ENCODE measurements at regions not wholly inside any gene's neighbourhood (a gene's known extent, or its start where the extent isn't known, plus 50 kb on each side); places are given as distances from the start of the nearest gene placed in this dataset.
"Not testable (repeated sequence)": the region's sequence is repeated elsewhere in the genome, so short reads cannot be mapped to it uniquely, and the experiment has no call there.

GRCh38 chrX:12060489-12061260 lies 77.6 kb upstream of the FRMPD4 start:
- no peak for TF ChIP-seq CTCF (IDR thresholded peaks at IDR 0.05 in 4 of 5, conservative IDR thresholded peaks at IDR 0.05 in 1 of 5)
- no peak for TF ChIP-seq POLR2A (IDR thresholded peaks at IDR 0.05)
- in situ Hi-C loops (cut with MboI; ENCODE audit: low sequenced_read_pairs in 4 of 4) (no loop called here), intact Hi-C loops (cut with DNase I; ENCODE audit: low total_unique reads) (no loop called here)
- H3K4me3 ChIP-seq: no peak overlapping the region
- H3K27me3 ChIP-seq: no peaks in the 10 kb centered on the region
- no peak overlapping the region for H3K27ac ChIP-seq
- ATAC-seq (no peak), DNase-seq (no peak)
- H3K4me1 ChIP-seq: no peaks in the 10 kb centered on the region
- H3K36me3 ChIP-seq: no peaks in the 10 kb centered on the region
- no peaks in the 10 kb centered on the region for H3K9me3 ChIP-seq

DNA sequence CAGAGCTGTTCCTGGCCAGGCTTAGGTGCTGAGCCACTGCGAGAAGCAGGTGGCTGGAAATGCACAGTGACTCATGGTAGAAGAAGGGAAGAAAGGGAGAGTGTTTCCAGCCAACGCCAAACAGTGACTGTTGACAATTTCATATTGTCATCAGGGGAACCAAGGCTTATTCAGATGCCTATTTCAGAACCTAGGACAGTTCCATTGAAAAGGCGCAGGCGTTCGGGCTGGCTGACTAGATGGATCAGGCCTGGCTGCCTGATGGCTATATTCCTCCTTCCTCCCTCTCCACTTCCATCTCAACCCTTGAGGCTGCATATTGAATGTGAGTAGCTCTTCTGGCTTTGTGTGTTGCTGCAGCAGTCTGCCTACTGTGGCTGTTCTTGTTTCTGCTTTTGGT lies 73.0 kb upstream of the FRMPD4 start:
- Histone ChIP-seq H3K27me3 (no peaks in the 10 kb centered on the region), H3K27ac (no peak overlapping the region), H3K9me3 (no peaks in the 10 kb centered on the region), H3K4me1 (no peaks in the 10 kb centered on the region), H3K4me3 (no peak overlapping the region), H3K36me3 (no peaks in the 10 kb centered on the region)
- DNase-seq: no peak
- TF ChIP-seq POLR2A (IDR thresholded peaks at IDR 0.05) (no peak), CTCF (IDR thresholded peaks at IDR 0.05 in 4 of 5, conservative IDR thresholded peaks at IDR 0.05 in 1 of 5) (no peak)
- intact Hi-C loops (cut with DNase I; ENCODE audit: low total_unique reads) (no loop called here), in situ Hi-C loops (cut with MboI; ENCODE audit: low sequenced_read_pairs in 4 of 4) (no loop called here)
- ATAC-seq: no peak

GRCh38 chrX:12076046-12076445 lies 62.2 kb upstream of the FRMPD4 start:
- in situ Hi-C loops (cut with MboI; ENCODE audit: low sequenced_read_pairs in 4 of 4) (no loop called here), intact Hi-C loops (cut with DNase I; ENCODE audit: low total_unique reads) (no loop called here)
- DNase-seq (no peak), ATAC-seq (no peak)
- Histone ChIP-seq H3K36me3 (no peaks in the 10 kb centered on the region), H3K27me3 (no peaks in the 10 kb centered on the region), H3K27ac (no peak overlapping the region), H3K4me3 (no peak overlapping the region), H3K9me3 (no peaks in the 10 kb centered on the region), H3K4me1 (no peaks in the 10 kb centered on the region)
- TF ChIP-seq CTCF (IDR thresholded peaks at IDR 0.05 in 4 of 5, conservative IDR thresholded peaks at IDR 0.05 in 1 of 5): no peak
- no peak for TF ChIP-seq POLR2A (IDR thresholded peaks at IDR 0.05)

DNA sequence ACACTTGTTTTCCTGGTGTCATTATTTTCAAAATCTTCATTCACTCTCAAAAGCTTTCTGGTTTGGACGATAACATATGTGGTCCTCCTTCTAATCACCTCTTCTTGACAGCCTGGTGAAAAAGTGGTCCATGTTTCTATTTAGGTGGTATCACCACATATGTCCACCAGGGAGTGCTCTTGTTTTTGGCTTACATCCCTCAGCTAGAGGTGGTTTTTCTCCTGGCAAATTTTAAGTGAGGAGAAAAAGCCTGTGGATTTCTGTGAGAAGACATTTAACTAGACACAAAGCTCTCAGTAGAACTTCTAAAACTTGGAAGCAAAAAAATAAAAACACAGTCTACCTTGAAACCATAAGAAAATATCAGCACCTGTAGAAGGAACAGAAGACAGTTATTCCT lies 58.0 kb upstream of the FRMPD4 start:
- Histone ChIP-seq H3K4me1 (no peaks in the 10 kb centered on the region), H3K36me3 (no peaks in the 10 kb centered on the region), H3K27me3 (no peaks in the 10 kb centered on the region), H3K9me3 (no peaks in the 10 kb centered on the region), H3K27ac (no peak overlapping the region), H3K4me3 (no peak overlapping the region)
- DNase-seq (no peak), ATAC-seq (no peak)
- TF ChIP-seq CTCF (IDR thresholded peaks at IDR 0.05 in 4 of 5, conservative IDR thresholded peaks at IDR 0.05 in 1 of 5) (no peak), POLR2A (IDR thresholded peaks at IDR 0.05) (no peak)
- in situ Hi-C loops (cut with MboI; ENCODE audit: low sequenced_read_pairs in 4 of 4) (no loop called here), intact Hi-C loops (cut with DNase I; ENCODE audit: low total_unique reads) (no loop called here)

- H3K4me1 ChIP-seq; H3K9me3 ChIP-seq; ATAC-seq; intact Hi-C loops (cut with DNase I; ENCODE audit: low total_unique reads); DNase-seq; H3K27me3 ChIP-seq; H3K4me3 ChIP-seq; in situ Hi-C loops (cut with MboI; ENCODE audit: low sequenced_read_pairs in 4 of 4); H3K27ac ChIP-seq; H3K36me3 ChIP-seq: not testable (repeated sequence)
These were observed 55.3 kb upstream of the FRMPD4 start for GRCh38 chrX:12082959-12083358.

All from gastrocnemius medialis (tissue), 4 donors.